ENCODE measurements at regions not wholly inside any gene's neighbourhood (a gene's known extent, or its start where the extent isn't known, plus 50 kb on each side); places are given as distances from the start of the nearest gene placed in this dataset.
A peak's percentile ranks its signal among the peaks of the same experiment; 100 is the strongest.

GRCh38 chr18:57915865-57916582 is 112.9 kb upstream of the ATP8B1 start:
- H3K4me1 ChIP-seq, result peaks cover 0 to 12% (median 3%) of the 10 kb centered on the region in 9 donors
- H3K36me3 ChIP-seq, result no peaks in the 10 kb centered on the region
- H3K27me3 ChIP-seq, result no peaks in the 10 kb centered on the region
- DNase-seq, result no peak
- no peak overlapping the region for H3K4me3 ChIP-seq
- TF ChIP-seq CTCF (IDR thresholded peaks at IDR 0.05), result no peak
- H3K9me3 ChIP-seq, result no peaks in the 10 kb centered on the region
- whole genome bisulfite sequencing, 2 donors, result 48 to 58% methylated on average over 5 of the region's 5 CpGs
- peak in 6 of 8 donors; percentile 25 to 83 (median 44) for ATAC-seq
- intact Hi-C loops (cut with DNase I), result no loop called here
- peak overlapping the region in 4 of 10 donors; percentile 22 to 41 (median 40) for H3K27ac ChIP-seq

DNA sequence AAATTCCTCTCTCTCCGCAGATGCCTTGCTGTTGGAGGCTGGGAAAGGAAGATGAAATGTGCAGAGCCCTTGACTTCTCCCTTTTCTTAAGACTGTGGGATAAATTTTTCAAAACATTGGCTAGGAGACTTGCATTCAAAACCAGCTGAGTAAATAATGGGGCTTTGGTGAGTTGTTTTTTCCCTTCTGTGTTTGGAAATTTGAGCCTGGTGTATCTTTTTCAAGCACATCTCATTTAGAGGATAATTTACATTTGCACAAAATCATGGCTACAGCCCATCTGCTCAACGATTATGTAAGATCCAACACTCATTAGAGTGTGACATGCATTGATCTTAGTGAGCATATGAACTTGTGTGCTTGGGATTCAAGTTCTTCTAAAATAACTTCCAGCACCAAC is 112.1 kb upstream of the ATP8B1 start:
- Histone ChIP-seq H3K27ac (peak overlapping the region in 2 of 10 donors; percentile 39 to 40), H3K4me1 (peaks cover 0 to 12% (median 3%) of the 10 kb centered on the region in 9 donors), H3K27me3 (no peaks in the 10 kb centered on the region), H3K4me3 (no peak overlapping the region), H3K9me3 (no peaks in the 10 kb centered on the region), H3K36me3 (no peaks in the 10 kb centered on the region)
- intact Hi-C loops (cut with DNase I), result no loop called here
- ATAC-seq, result no peak
- DNase-seq, result no peak
- 79 to 90% methylated on average over 2 of the region's 2 CpGs for WGBS, 2 donors
- TF ChIP-seq CTCF (IDR thresholded peaks at IDR 0.05), result no peak

- peaks cover 0 to 3% (median 0%) of the 10 kb centered on the region in 7 donors for H3K27me3 ChIP-seq
- ATAC-seq, result no peak
- WGBS, 2 donors, result 86 to 87% methylated on average over 5 of the region's 5 CpGs
- no peaks in the 10 kb centered on the region for H3K36me3 ChIP-seq
- no peak overlapping the region for H3K4me3 ChIP-seq
- H3K27ac ChIP-seq, result no peak overlapping the region
- no peak for DNase-seq
- H3K4me1 ChIP-seq, result peaks cover 0 to 12% (median 3%) of the 10 kb centered on the region in 9 donors
- no peak for TF ChIP-seq CTCF (IDR thresholded peaks at IDR 0.05)
- no peaks in the 10 kb centered on the region for H3K9me3 ChIP-seq
- intact Hi-C loops (cut with DNase I), result no loop called here
Measured at GRCh38 chr18:57913686-57914085, 110.6 kb upstream of the ATP8B1 start.

- intact Hi-C loops (cut with DNase I), result no loop called here
- Histone ChIP-seq H3K4me3 (no peak overlapping the region), H3K27me3 (peaks cover 0 to 23% (median 0%) of the 10 kb centered on the region in 7 donors), H3K27ac (no peak overlapping the region), H3K9me3 (no peaks in the 10 kb centered on the region), H3K4me1 (peaks cover 0 to 4% (median 0%) of the 10 kb centered on the region in 9 donors), H3K36me3 (no peaks in the 10 kb centered on the region)
- ATAC-seq (no peak), DNase-seq (no peak)
- TF ChIP-seq CTCF (IDR thresholded peaks at IDR 0.05), result peak in 2 of 9 donors; percentile 7 to 17
- 83 to 84% methylated on average over 7 of the region's 7 CpGs for WGBS, 2 donors
Measured at GRCh38 chr18:57910817-57911216, 107.7 kb upstream of the ATP8B1 start.

All from heart right ventricle (tissue), 16 donors.